ENCODE measurements at regions not wholly inside any gene's neighbourhood (a gene's known extent, or its start where the extent isn't known, plus 50 kb on each side); places are given as distances from the start of the nearest gene placed in this dataset.

- intact Hi-C loops (cut with micrococcal nuclease; ENCODE audit: unreplicated experiment): no loop called here
- H3K4me1 ChIP-seq (ENCODE audit: control insufficient read depth, insufficient read depth, low read length): peaks cover 3% of the 10 kb centered on the region; the same call in 1 of the 2 replicates
- POLR2A ChIA-PET: no interaction called here
- peak overlapping the region; percentile 59 for H3K27ac ChIP-seq (ENCODE audit: low read length)
- TF ChIP-seq CTCF (IDR thresholded peaks at IDR 0.05): no peak
- no peak for TF ChIP-seq SIN3A (IDR thresholded peaks at IDR 0.05; ENCODE audit: borderline replicate concordance, insufficient read depth, low read depth, low read length)
- no peak for TF ChIP-seq REST (IDR thresholded peaks at IDR 0.05; ENCODE audit: insufficient read depth in 1 of 2, low read depth in 2 of 2, low read length in 1 of 2)
- no peak; the same call in 1 of the 2 replicates for TF ChIP-seq TCF7L2 (IDR thresholded peaks at IDR 0.05; ENCODE audit: low read depth, low read length)
- TF ChIP-seq POLR2AphosphoS5 (IDR thresholded peaks at IDR 0.05; ENCODE audit: low read depth, low read length): no peak
- no peaks in the 10 kb centered on the region for H3K9me3 ChIP-seq (ENCODE audit: control insufficient read depth, insufficient read depth, low read depth, low read length)
- no peak for DNase-seq (ENCODE audit: low read depth, low spot score)
- no peaks in the 10 kb centered on the region for H3K27me3 ChIP-seq (ENCODE audit: control insufficient read depth, insufficient read depth, low read length)
- BruUV-seq (replicated peaks): no TSS peak
- H3K36me3 ChIP-seq (ENCODE audit: control insufficient read depth, insufficient read depth, low read length): no peaks in the 10 kb centered on the region
- in situ Hi-C loops (cut with HindIII; ENCODE audit: low pct_unique_long_range_greater_than_20kb, low sequenced_read_pairs): no loop called here
- CTCF ChIA-PET: no interaction called here
- no peak for ATAC-seq
- no peak overlapping the region for H3K4me3 ChIP-seq (ENCODE audit: low read depth in 2 of 2, low read length in 2 of 2)
Measured at GRCh38 chr5:92147798-92148197, 764.7 kb upstream of the ARRDC3 start.

DNA sequence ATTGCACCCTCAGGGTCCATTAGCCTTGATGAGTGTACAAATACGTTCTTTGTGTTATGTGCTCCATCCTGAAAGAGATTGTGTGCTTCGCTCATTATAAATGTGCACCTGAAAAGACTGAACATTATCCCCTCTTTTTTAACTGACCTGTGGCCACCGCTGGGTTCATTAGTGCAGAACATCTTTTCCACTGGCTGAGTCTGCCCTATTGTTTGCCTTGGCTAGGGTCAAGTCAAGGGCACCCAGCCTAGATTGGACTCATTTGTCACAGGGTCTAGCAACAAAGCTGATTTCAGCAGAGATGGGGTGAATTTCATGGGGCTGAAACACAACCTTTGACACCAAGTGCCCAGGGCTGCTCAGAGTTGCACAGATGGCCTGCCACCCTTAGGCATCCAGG, 764.1 kb upstream of the ARRDC3 start:
- in situ Hi-C loops (cut with HindIII; ENCODE audit: low pct_unique_long_range_greater_than_20kb, low sequenced_read_pairs): no loop called here
- intact Hi-C loops (cut with micrococcal nuclease; ENCODE audit: unreplicated experiment): no loop called here
- H3K27ac ChIP-seq (ENCODE audit: low read length): no peak overlapping the region; the same call in 1 of the 2 replicates
- H3K36me3 ChIP-seq (ENCODE audit: control insufficient read depth, insufficient read depth, low read length): no peaks in the 10 kb centered on the region
- no peaks in the 10 kb centered on the region for H3K27me3 ChIP-seq (ENCODE audit: control insufficient read depth, insufficient read depth, low read length)
- H3K4me1 ChIP-seq (ENCODE audit: control insufficient read depth, insufficient read depth, low read length): peaks cover 3% of the 10 kb centered on the region; the same call in 1 of the 2 replicates
- no TSS peak for BruUV-seq (replicated peaks)
- ChIA-PET POLR2A (no interaction called here), CTCF (no interaction called here)
- H3K9me3 ChIP-seq (ENCODE audit: control insufficient read depth, insufficient read depth, low read depth, low read length): no peaks in the 10 kb centered on the region
- H3K4me3 ChIP-seq (ENCODE audit: low read depth in 2 of 2, low read length in 2 of 2): no peak overlapping the region
- DNase-seq (ENCODE audit: low read depth, low spot score) (no peak), ATAC-seq (no peak)
- TF ChIP-seq POLR2AphosphoS5 (IDR thresholded peaks at IDR 0.05; ENCODE audit: low read depth, low read length) (no peak), SIN3A (IDR thresholded peaks at IDR 0.05; ENCODE audit: borderline replicate concordance, insufficient read depth, low read depth, low read length) (no peak), REST (IDR thresholded peaks at IDR 0.05; ENCODE audit: insufficient read depth in 1 of 2, low read depth in 2 of 2, low read length in 1 of 2) (no peak), CTCF (IDR thresholded peaks at IDR 0.05) (no peak), TCF7L2 (IDR thresholded peaks at IDR 0.05; ENCODE audit: low read depth, low read length) (peak; percentile 39)
